K562 (cell line): ENCODE measurements at regions not wholly inside any gene's neighbourhood (a gene's known extent, or its start where the extent isn't known, plus 50 kb on each side); places are given as distances from the start of the nearest gene placed in this dataset.

Source experiments
- MEIS2 ChIP-seq: fragments of 450-650 bp; IDR thresholded peaks from 2 replicates; pipeline ENCODE4 v1.6.1; 2014; ENCODE audit warnings: mild to moderate bottlenecking; ENCODE audit not compliant: partially characterized antibody
- RBBP5 ChIP-seq: fragments of 200-600 bp; sonication (generic); IDR thresholded peaks from 2 replicates; pipeline ENCODE4 v1.6.1; 2012; ENCODE audit warnings: borderline replicate concordance, mild to moderate bottlenecking, low read length, control low read depth, inconsistent platforms; ENCODE audit not compliant: insufficient read depth, poor library complexity, severe bottlenecking

DNA sequence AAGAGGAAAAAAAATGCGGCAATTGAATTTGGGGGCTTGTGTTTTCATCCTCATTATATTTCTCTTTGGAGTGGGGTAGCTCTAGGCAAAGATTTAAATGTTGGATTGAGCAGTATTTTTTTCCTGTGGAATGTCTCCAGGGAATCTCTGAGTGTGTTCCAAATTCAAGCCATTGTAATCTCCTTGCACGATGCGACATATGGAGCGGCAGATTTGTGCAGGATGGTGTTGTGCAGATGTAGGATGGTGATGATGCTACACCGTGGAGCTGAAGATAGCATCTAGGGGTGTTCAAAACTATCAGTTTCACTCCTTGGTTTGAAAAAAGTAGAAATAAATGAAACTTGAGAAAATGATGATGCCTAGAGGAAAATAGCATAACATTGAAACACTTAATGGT, 777.5 kb upstream of the EPHA7 start:
- TF ChIP-seq MEIS2 (no peak), RBBP5 (no peak)
